H54 (cell line): ENCODE measurements at regions not wholly inside any gene's neighbourhood (a gene's known extent, or its start where the extent isn't known, plus 50 kb on each side); places are given as distances from the start of the nearest gene placed in this dataset.

Source experiments
- DNase-seq: peaks from one replicate; pipeline ENCODE4 v3.0.0; 2011; ENCODE audit warnings: low spot score, mixed read lengths; ENCODE audit not compliant: insufficient read length
- FAIRE-seq: peaks from 3 replicates; lab custom pipeline; 2011; peaks lifted over from hg19 to GRCh38; lab: Jason Lieb, UNC
- POLR2A ChIP-seq: IDR thresholded peaks from 2 replicates; pipeline ENCODE4 v1.6.1; 2011; ENCODE audit warnings: low read depth, mild to moderate bottlenecking, low read length

DNA sequence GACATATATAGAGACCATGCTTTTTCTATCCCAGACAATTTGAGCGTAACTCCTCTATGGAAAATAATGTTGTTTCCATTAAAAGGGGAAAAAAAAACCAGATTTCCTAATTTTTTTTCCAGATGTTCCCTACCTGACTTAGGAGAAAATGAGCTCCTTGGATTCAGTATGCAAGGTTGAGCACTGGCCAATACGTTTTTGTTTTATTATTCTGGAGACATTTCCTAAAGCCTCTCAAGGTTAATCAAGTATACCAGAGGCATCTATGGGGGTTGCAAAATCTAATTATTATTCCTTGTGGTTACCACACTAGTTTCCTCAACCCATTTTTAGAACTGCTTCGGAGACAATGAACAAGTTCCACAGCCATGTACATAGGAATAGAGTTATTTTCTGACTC lies 291.3 kb downstream of the SLC16A7 start:
- FAIRE-seq (no peak), DNase-seq (no peak)
- no peak for TF ChIP-seq POLR2A

DNA sequence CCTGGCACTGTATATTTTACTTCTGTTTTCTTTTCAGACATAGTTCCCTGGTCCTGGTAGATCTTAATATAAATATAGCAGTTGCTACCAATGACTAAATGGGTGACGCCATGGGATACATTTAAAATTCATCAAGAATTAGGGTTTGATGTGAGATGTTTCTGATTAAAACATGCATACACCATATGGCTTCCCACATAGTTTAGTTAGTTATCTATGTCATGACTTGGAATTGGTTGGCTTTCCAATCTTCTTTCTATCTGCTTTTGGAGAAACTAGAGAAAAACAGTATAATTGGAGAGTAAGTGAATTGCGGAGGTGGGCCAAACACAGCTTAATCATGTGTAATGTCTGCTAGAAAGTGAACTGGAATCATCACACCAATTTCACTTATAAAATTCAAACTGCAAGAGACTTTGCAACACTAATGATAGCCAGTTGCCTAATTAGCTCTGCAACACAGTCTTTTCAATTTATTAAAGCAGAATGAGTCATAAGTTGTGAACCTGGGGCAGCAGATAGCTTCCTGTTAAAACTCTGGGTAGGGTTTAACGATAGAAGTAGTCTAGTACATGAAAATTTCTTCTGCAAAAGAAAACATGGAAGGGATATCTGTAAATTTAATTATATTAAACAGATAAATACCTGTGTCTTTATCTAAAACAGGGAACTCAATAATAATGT lies 295.2 kb downstream of the SLC16A7 start:
- no peak for DNase-seq
- TF ChIP-seq POLR2A: no peak
- FAIRE-seq: no peak

DNA sequence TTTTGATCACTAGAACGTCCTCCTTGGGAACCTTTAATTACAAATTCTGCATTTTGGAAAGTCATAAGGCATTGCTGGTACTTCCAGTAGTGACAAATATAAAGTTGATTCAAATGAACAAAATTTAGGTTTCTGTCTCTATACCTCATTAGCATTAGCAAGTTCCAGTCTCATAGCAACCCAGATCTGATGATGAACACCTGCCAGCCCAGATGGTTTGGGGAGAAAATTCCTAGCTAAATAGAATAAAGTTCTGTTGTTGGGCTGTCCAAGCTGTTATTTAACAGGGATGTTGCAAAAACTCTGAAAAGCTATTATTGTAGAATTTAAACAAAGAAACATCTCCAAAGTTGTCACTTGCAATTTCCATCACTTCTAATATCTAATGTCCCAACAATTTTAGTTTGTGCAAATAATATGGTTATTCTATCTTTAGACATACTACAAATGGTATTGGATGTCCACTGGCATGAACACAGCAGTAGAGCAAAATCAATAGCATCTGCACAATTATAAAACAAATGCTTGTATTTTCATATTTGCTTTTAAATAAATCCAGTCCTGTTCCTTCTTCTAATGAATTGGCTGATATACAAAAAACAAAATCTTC lies 299.4 kb downstream of the SLC16A7 start:
- FAIRE-seq: no peak

DNA sequence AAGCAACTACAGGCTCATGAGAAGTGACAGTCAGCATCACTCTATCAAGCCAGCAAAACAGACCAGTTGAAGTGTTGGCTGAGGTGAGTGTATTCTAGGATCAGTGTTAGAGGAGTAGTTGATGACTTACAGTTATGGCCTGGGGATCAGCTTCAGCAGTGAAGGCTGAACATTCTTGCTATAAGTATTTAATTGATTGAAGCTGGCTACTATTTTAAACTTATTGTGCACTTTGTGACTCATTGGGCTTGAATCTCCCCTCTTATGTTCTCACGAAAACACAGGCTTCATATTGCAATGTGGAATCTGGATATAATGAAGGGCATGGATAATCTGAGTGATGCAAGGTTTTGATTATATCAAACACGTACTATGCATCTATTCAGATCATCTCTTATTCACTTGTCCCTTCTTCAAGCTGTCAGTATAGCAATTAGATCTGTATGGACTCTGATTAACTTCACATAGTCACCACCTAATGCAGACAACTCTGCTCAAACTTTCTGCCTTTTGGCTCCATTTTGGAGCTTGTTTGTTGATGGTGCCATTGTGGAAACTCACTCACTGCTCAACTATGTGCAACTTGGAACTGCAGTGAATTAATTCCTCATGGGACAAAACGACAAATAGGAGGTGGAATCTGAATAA lies 309.2 kb downstream of the SLC16A7 start:
- no peak for DNase-seq
- FAIRE-seq: no peak
- TF ChIP-seq POLR2A: no peak

More for the DNA sequence above, 299.4 kb downstream of the SLC16A7 start:
- TF ChIP-seq POLR2A: no peak
- DNase-seq: no peak

DNA sequence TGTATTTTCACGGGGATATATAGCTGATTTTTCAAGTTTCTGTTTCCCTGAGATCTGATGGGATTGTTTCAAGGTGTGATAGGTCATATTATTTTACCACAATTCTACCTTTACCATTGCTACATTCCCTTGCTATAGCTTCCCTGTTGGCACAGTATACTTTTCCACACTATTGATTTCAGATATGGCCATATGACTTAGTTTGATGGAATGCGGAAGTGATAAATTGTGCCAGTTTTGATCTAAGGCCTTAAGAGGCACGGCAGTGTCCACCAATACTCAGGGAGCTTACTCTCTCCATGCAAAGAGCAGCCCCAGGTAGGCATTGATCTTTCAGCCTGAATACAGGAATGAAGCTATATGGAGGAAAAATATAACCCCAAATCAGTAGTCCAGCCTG lies 315.7 kb downstream of the SLC16A7 start:
- FAIRE-seq: no peak
- DNase-seq: no peak
- no peak for TF ChIP-seq POLR2A

DNA sequence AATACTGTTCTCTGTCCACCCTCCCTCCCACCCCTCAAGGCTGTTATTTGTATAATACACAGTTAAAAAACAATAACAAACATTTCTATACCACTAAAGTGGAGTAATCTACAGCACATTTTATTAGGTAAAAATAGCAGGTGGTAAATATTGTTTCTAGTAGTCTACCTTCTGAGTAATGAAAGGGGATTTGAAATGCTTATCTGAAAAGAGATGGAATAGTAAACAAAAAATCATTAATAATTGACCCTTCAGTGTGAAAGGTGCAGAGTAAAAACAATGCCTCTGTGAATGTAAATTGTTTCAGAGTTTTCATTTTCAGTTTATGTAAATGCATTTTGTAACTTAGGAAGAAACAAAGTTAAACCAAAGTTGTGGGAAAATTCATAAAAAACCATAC lies 321.2 kb downstream of the SLC16A7 start:
- no peak for TF ChIP-seq POLR2A
- DNase-seq (no peak), FAIRE-seq (no peak)

DNA sequence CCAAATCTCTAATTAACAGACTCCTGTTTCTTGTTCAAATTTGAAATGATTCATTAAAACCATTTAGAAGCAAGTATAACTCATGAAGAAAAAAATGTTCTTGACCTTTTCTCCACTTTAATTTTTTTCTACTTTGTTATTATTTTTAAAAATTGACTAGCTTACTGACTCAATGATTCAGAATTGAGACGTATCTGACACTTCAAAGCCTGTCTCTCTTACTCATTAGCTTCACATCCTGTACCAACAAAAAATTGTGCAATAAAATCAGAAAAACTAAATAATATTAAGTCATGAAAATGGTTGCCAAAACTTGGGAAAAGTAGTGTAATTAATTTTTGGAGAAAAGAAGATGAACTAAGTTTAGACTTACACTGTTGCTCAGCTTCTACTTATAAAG lies 331.2 kb downstream of the SLC16A7 start:
- TF ChIP-seq POLR2A: no peak
- FAIRE-seq (no peak), DNase-seq (no peak)

DNA sequence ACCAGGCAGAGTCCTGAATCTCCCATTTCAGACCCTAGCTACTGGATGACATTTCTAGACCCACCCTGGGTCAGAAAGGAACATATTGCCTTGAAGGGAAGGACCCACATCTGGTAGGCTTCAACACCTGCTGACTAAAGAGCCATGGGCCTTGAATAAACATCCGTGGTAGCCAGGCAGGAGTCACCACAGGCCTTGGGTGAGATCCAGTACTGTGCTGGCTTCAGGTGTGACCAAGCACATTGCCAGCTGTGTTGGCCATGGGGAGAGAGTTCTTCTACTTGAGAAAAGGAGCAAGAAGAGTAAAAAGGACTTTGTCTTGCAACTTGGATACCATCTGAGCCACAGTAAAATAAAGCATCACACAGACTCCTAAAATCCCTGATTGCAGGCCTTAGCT lies 332.6 kb downstream of the SLC16A7 start:
- FAIRE-seq (no peak), DNase-seq (no peak)
- TF ChIP-seq POLR2A: no peak

DNA sequence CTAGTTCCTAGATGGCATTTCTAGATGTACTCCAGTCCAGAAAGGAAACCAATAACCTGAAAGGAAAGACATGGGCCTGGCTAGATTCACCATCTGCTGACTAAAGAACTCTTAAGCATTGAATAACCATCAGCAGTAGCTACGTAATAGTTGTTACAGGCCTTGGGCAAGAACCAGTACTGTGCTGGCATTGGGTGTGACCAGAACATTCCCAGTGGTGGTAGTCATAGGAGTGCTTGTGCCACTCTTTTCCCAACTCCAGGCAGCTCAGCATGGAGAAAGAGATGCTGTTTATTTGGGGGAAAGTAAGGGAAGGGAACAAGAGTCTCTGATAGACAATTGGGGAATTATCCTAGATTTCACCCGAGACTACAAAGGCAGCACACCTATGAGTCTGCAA lies 333.3 kb downstream of the SLC16A7 start:
- peak; percentile 95 for FAIRE-seq
- peak; percentile 2 for DNase-seq
- no peak for TF ChIP-seq POLR2A

DNA sequence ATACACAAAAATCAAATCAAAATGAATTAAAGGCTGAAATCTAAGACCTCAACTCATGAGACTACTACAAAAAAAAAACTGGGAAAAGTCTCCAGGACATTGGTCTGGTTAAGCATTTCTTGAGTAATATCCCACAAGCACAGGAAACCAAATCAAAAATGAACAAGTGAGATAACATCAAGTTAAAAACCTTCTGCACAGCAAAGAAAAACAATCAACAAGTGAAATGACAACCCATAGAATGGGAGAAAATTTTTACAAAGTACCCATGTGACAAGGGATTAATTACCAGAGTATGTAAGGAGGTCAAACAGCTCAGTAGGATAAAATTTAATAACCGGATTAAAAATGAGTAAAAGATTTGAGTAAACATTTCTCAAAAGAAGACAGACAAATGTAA lies 338.7 kb downstream of the SLC16A7 start:
- DNase-seq: no peak
- FAIRE-seq: no peak
- TF ChIP-seq POLR2A: no peak

DNA sequence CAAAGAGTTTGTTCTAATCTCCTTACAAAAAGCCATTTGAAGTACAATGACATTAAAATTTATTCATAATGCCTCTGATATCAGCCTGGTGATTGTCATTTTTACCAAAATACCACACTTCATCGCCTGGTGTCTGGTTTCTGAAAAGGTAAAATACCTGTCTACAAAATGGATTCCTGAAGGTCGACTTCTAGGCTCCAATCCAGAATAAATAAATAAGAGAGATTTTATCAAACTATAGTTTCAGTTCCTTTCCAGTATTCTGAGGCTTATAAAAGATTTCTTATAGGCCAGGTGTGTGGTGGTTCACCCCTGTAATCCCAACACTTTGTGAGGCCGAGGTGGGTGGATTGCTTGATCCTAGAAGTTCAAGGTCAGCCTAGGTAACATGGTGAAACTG lies 340.7 kb downstream of the SLC16A7 start:
- no peak for TF ChIP-seq POLR2A
- no peak for DNase-seq
- FAIRE-seq: no peak

DNA sequence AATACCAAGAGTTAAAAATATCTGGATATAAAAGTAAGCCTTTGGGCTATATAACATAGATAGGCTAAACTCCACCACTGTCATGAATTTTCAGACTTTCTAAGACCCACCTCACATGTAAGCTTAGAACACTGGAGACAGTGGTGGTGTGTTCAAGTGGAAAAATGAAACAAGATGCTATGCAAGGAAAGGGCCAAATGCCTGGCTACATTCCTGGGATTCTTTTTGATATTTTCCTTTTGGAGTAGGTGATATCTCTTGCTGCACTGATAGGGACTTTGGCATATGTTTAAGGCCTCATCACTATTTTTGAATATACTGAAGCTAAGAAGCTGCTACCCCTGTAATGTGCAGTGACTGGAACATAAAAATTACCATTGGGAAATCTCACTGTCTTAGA lies 341.3 kb downstream of the SLC16A7 start:
- DNase-seq: no peak
- TF ChIP-seq POLR2A: no peak

DNA sequence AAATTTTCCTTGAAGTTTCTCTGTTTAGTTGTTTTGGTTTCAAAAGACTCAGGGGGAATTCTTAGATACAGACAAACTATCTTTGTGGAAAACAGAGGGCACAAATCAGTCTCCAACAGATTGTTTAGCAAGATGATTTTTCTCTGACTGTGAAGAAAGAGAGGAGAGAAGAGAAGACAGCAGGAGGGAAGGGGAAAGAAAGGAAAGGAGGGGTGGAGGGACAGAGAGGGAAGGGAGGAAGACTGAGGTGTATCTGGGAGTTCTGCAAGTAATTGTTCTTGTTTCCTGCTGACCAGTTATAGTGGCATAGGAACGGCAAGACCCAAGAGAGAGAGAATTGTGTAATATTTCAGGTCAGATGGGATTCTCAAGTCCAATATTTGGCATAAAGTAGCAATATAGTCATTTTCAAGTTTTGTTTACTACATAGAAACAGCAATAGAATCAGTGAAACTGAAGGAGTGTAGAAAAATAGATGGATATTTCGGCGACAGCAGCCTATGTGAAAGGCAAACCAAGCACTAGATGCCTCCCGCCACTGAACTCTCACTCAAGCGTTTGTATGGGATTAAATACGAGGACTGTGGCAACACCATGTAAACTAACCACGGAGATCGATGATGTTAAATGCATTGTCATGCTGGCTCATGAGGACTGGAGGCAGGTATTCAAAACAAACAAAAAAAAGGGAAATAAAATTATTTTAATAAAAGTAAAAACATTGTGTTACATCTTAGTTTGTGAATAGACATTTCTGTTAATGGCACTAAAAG lies 342.5 kb downstream of the SLC16A7 start:
- no peak for DNase-seq
- TF ChIP-seq POLR2A: no peak
- FAIRE-seq: no peak

More for the DNA sequence above, 341.3 kb downstream of the SLC16A7 start:
- FAIRE-seq: no peak
